HG02623 (cell line): ENCODE measurements at regions not wholly inside any gene's neighbourhood (a gene's known extent, or its start where the extent isn't known, plus 50 kb on each side); places are given as distances from the start of the nearest gene placed in this dataset.
"Not testable (repeated sequence)": the region's sequence is repeated elsewhere in the genome, so short reads cannot be mapped to it uniquely, and the experiment has no call there.

Source experiments
- ATAC-seq: cut with Tn5 transposase; IDR thresholded peaks from one replicate; pipeline ENCODE4 v1.9.1; 2021; ENCODE audit warnings: moderate library complexity; ENCODE audit not compliant: unreplicated experiment

GRCh38 chr15:79492065-79492464, 59.9 kb downstream of the MINAR1 start:
- ATAC-seq: no peak

- ATAC-seq: no peak
These were observed 62.3 kb downstream of the MINAR1 start for GRCh38 chr15:79494384-79494909.

GRCh38 chr15:79494963-79495755, 63.0 kb downstream of the MINAR1 start:
- ATAC-seq: no peak

DNA sequence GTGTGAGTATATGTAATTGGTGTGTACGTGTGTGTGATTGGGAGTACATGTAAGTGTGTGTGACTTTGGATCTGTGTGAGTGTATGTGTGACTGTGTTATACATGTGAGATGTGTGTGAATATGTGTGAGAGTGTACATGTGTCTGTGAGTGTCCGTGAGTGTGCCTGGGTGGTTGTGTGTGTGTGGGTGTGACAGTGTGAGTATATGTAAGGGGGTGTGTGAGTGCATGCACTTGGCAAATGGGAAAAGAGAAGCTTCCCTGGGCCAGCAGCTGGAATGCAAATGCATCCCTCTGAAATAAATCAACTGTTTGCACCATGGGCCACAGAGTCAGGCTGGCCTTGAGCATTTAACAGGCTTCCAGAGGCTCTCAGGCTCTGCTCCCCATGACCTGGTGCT, 63.6 kb downstream of the MINAR1 start:
- ATAC-seq: no peak

DNA sequence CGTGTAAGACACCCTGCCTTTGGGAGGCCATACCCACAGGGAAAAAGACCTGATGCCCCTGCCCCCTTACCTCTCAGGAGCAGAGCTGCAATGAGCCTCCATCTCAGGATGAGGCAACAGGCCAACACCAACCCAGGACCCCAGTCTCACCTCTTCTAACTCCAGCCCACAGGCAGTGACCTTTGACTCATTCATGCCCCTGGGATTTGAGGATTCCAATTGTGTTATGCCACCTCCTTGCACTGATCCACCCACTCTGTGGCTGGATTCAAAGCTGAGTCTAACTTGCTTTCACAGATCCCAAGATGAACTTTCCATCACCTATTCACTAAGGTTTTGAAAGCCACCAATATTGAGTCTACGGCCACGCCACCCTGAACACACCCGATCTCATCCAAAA, 64.7 kb downstream of the MINAR1 start:
- no peak for ATAC-seq

DNA sequence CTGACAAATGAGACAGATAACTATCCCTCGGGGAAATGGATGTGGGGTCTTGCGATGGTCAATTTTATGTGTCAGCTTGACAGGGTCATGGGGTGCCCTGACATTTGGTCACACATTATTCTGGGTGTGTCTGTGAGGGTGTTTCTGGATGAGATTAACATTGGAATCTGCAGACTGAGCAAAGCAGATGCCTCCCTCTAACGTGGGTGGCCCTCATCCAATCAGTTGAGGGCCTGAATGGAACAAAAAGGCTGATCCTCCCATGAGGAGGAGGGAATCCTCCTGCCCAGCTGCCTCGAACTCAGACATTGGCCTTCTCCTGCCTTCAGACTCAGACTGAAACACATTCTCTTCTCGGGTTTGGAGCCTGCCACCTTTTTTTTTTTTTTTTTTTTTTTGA, 69.0 kb downstream of the MINAR1 start:
- no peak for ATAC-seq

GRCh38 chr15:79505956-79506355, 73.8 kb downstream of the MINAR1 start:
- no peak for ATAC-seq

DNA sequence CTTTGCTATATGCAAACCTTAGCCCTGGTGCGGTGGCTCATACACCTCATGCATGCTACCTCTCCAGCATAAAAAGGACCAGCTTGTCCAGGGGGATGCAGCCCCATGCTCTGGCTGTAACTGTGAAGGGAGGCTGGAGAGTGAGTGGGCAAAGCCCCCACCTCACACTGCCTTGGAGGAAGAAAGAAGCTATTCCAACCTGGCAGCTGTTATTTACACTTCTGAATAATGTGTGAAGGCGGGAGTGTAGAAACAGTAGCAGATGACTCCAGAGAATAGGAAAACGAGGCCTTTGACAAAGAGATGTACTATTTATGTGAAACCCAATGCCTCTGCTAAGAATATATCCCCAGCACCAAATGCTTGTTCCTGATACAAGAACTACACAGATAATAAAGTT, 80.7 kb downstream of the MINAR1 start:
- not testable (repeated sequence) for ATAC-seq

DNA sequence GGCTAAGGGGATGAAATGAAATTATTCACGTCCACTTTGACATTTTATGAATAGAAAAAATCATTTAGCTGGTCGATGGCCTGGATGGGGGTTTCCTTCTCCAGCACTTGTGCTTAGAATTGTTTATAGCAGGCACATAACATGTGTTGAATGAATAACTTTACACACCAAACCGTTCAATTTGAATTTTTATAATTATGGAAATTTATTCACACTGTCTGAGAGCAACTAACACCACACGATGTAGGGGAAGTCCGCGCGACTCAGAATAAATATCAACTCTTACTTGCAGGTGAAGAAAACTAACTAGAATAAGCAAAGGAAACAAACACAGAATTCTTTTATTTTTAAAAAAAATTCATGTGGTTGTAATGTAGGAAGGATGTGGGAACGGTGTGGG, 81.3 kb downstream of the MINAR1 start:
- ATAC-seq: no peak

GRCh38 chr15:79513940-79514339, 81.8 kb downstream of the MINAR1 start:
- no peak for ATAC-seq

- no peak for ATAC-seq
These were observed 83.3 kb downstream of the MINAR1 start for GRCh38 chr15:79515300-79516027.

DNA sequence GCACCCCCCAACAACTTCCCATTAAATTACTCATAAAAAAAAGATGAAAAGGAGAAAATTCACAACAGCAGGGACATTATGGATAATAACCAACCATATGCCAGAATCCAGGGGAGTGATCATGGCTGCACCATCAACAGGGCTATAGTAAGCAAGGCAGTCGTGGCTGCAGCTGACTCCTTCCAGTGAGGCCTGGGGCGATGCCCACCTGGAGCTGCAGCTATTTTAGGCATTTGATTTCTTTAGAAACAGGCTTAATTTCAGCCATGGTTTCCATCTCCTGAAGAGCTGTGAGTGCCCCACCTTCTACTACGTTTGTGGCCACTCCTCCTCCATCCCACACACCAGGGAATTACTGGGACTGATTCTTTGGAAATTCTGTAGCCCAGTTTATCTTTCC, 84.0 kb downstream of the MINAR1 start:
- no peak for ATAC-seq

DNA sequence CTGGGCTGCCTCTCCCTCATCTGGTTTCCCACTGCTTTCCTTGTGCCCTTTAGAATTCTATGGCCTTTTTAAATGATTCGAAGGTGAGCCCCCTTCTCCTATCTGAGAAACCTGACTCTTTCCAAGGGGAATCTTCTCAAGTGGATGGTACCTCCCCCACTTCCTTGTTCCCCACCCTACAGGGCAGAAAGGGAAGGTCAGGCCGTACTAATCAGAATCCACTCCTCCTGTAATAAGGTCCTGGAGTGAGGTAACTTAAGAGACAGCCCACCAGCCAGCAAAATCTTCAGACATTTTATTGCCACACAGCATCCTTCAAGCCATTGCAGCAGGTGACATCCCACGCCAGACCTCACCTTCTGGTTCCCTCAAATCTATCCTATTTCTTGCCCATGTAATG, 84.5 kb downstream of the MINAR1 start:
- ATAC-seq: no peak

DNA sequence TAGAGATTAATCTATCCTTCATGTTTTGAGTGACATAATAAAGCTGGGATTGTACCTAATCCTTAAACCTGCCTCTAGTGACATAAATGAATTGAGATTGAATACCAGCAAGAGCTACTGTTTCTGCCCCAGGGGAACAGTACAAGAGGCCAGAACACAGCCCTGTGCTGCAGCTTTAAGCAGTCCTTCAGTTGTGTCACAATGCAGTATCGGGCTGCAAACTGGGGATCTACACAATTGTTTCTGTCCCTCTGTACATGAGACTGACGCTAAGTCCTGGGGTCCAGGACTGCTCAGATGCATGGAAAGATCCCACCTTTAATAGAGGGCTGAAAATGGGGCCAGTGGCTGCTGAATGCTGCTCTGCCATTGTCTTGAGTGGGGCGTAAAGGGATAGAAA, 87.5 kb downstream of the MINAR1 start:
- no peak for ATAC-seq

DNA sequence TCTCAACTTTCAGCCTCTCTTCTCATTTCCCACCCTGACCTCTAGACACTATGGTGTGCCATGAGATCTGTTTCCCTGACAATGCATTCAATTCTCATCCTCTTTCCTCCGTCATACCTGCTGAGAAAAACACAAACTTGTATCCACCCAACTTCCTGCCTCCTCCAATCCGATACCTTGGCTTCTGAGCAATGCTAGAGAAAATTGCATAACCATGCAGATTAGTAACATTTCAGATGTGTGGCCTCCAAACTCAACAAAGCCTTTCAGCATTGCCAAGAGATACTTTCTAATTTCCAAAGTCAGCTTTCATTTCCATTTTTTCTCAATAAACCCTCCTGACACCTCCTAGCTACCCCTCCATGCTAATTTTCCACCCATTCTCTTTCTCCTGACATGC, 88.5 kb downstream of the MINAR1 start:
- no peak for ATAC-seq

GRCh38 chr15:79522656-79523055, 90.5 kb downstream of the MINAR1 start:
- no peak for ATAC-seq

GRCh38 chr15:79523266-79523665, 91.1 kb downstream of the MINAR1 start:
- no peak for ATAC-seq

- no peak for ATAC-seq
These were observed 92.4 kb downstream of the MINAR1 start for GRCh38 chr15:79524531-79524930.

GRCh38 chr15:79526376-79526775, 94.2 kb downstream of the MINAR1 start:
- ATAC-seq: no peak

GRCh38 chr15:79527821-79528220, 95.7 kb downstream of the MINAR1 start:
- ATAC-seq: no peak

- no peak for ATAC-seq
These were observed 97.1 kb downstream of the MINAR1 start for GRCh38 chr15:79529157-79529785.

GRCh38 chr15:79535536-79535935, 103.4 kb downstream of the MINAR1 start:
- no peak for ATAC-seq
